ENCODE measurements at regions not wholly inside any gene's neighbourhood (a gene's known extent, or its start where the extent isn't known, plus 50 kb on each side); places are given as distances from the start of the nearest gene placed in this dataset.

DNA sequence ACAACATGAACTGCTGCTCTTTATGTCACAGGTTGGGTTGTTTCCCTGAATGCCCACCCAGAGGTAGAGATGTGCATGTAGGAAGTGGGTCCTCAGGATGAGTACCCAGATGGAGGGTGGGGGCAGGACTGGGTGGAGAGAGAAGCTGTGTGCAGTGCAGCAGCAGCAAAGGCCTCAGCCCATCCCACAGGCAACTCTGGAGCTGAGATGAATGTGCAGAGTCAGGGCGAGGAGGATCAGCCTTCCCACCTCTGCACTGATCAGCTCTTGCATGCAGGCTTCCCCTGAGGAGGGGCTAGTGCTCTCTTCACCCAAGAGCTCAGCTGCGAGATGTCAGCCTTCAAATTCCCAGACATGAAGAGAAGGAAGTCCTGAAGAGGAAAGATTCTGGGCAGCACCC lies 326.2 kb upstream of the RAB6C start:
- Histone ChIP-seq H2AFZ (no peak overlapping the region), H3K79me2 (no peaks in the 10 kb centered on the region)

DNA sequence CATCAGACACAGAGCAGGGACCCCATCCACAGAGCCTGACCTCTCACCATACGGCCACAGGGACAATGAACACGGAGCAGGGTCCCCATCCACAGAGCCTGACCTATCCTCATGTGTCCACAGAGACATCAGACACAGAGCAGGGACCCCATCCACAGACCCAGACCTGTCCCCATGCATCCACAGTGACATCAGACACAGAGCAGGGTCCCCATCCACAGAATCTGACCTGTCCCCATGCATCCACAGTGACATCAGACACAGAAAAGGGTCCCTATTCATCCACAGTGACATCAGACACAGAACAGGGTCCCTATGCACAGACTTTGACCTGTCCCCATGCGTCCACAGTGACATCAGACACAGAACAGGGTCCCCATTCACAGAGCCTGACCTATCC lies 325.1 kb upstream of the RAB6C start:
- H3K79me2 ChIP-seq = no peaks in the 10 kb centered on the region
- H3K27me3 ChIP-seq (ENCODE audit: control insufficient read depth, insufficient read depth, low read length) = no peaks in the 10 kb centered on the region
- TF ChIP-seq, protein P1, sequence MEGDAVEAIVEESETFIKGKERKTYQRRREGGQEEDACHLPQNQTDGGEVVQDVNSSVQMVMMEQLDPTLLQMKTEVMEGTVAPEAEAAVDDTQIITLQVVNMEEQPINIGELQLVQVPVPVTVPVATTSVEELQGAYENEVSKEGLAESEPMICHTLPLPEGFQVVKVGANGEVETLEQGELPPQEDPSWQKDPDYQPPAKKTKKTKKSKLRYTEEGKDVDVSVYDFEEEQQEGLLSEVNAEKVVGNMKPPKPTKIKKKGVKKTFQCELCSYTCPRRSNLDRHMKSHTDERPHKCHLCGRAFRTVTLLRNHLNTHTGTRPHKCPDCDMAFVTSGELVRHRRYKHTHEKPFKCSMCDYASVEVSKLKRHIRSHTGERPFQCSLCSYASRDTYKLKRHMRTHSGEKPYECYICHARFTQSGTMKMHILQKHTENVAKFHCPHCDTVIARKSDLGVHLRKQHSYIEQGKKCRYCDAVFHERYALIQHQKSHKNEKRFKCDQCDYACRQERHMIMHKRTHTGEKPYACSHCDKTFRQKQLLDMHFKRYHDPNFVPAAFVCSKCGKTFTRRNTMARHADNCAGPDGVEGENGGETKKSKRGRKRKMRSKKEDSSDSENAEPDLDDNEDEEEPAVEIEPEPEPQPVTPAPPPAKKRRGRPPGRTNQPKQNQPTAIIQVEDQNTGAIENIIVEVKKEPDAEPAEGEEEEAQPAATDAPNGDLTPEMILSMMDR (IDR thresholded peaks at IDR 0.05) = no peak
- no peak overlapping the region for H3K4me3 ChIP-seq (ENCODE audit: low read depth, low read length)
- H3K9ac ChIP-seq = no peak overlapping the region
- H2AFZ ChIP-seq = no peak overlapping the region
- H3K4me2 ChIP-seq (ENCODE audit: low read length) = no peak overlapping the region
- no peak overlapping the region for H3K27ac ChIP-seq
- no peaks in the 10 kb centered on the region for H3K36me3 ChIP-seq (ENCODE audit: control insufficient read depth, insufficient read depth, low read length)
- H3K4me1 ChIP-seq = no peaks in the 10 kb centered on the region
- H3K9me3 ChIP-seq (ENCODE audit: control insufficient read depth, low read length) = no peaks in the 10 kb centered on the region

More for the DNA sequence above, 326.2 kb upstream of the RAB6C start:
- H3K9ac ChIP-seq = no peak overlapping the region
- H3K9me3 ChIP-seq (ENCODE audit: control insufficient read depth, low read length) = no peaks in the 10 kb centered on the region
- H3K4me2 ChIP-seq (ENCODE audit: low read length) = no peak overlapping the region
- no peaks in the 10 kb centered on the region for H3K27me3 ChIP-seq (ENCODE audit: control insufficient read depth, insufficient read depth, low read length)
- H3K27ac ChIP-seq = no peak overlapping the region
- TF ChIP-seq, protein P1 (IDR thresholded peaks at IDR 0.05) = no peak
- H3K36me3 ChIP-seq (ENCODE audit: control insufficient read depth, insufficient read depth, low read length) = no peaks in the 10 kb centered on the region
- no peaks in the 10 kb centered on the region for H3K4me1 ChIP-seq
- H3K4me3 ChIP-seq (ENCODE audit: low read depth, low read length) = no peak overlapping the region

DNA sequence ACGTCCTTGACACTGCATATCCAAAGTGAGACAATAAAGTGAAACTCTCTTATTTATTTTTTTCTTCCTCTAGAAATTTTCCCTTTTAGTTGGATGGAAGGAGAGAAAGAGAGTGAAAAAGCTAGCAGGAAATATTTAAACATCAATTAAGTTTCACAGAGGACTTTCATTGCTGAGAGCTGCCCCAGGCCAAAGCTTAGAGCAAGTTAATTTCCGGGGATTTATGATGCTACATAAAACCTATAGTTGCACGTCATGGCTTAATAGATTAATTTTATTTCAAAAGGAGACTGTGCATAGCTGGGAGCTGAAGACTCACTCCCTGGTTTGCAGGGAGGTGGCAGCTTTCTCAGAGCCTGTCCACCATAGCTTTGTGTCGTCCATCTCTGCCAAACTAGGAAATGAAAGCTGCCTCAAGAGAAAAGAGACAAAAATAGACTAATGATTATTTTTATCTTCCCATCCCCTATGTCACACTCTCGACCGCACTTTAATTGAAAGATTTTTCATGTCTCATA lies 323.3 kb upstream of the RAB6C start:
- H3K9me3 ChIP-seq (ENCODE audit: control insufficient read depth, low read length) = no peaks in the 10 kb centered on the region
- no peaks in the 10 kb centered on the region for H3K36me3 ChIP-seq (ENCODE audit: control insufficient read depth, insufficient read depth, low read length)
- no peak overlapping the region for H2AFZ ChIP-seq
- no peak overlapping the region for H3K4me3 ChIP-seq (ENCODE audit: low read depth, low read length)
- no peak overlapping the region for H3K27ac ChIP-seq
- H3K4me1 ChIP-seq = no peaks in the 10 kb centered on the region
- TF ChIP-seq, protein P1 (IDR thresholded peaks at IDR 0.05) = no peak
- H3K79me2 ChIP-seq = no peaks in the 10 kb centered on the region
- no peaks in the 10 kb centered on the region for H3K27me3 ChIP-seq (ENCODE audit: control insufficient read depth, insufficient read depth, low read length)
- no peak overlapping the region for H3K9ac ChIP-seq
- no peak overlapping the region for H3K4me2 ChIP-seq (ENCODE audit: low read length)

DNA sequence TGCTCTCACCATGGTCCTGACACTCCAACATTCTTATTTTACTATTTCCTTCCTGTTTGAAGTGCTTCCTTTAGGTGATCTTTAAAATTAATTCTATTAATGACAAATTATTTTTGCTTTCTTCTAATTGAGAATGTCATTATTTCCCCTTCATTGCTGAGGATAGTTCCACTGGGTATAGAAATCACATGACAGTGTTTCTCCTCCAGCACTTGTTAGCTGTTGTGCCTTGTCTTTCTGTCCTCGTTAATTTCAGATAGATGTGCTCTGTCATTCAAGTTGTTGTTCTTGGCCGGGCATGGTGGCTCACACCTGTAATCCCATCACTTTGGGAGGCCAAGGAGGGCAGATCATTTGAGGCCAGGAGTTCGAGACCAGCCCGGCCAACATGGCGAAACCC lies 321.0 kb upstream of the RAB6C start:
- no peak overlapping the region for H3K4me2 ChIP-seq (ENCODE audit: low read length)
- no peaks in the 10 kb centered on the region for H3K79me2 ChIP-seq
- no peak overlapping the region for H2AFZ ChIP-seq
- no peak overlapping the region for H3K4me3 ChIP-seq (ENCODE audit: low read depth, low read length)
- no peaks in the 10 kb centered on the region for H3K36me3 ChIP-seq (ENCODE audit: control insufficient read depth, insufficient read depth, low read length)
- H3K27ac ChIP-seq = no peak overlapping the region
- no peak overlapping the region for H3K9ac ChIP-seq
- TF ChIP-seq, protein P1 (IDR thresholded peaks at IDR 0.05) = no peak
- no peaks in the 10 kb centered on the region for H3K27me3 ChIP-seq (ENCODE audit: control insufficient read depth, insufficient read depth, low read length)
- no peaks in the 10 kb centered on the region for H3K4me1 ChIP-seq
- H3K9me3 ChIP-seq (ENCODE audit: control insufficient read depth, low read length) = no peaks in the 10 kb centered on the region

DNA sequence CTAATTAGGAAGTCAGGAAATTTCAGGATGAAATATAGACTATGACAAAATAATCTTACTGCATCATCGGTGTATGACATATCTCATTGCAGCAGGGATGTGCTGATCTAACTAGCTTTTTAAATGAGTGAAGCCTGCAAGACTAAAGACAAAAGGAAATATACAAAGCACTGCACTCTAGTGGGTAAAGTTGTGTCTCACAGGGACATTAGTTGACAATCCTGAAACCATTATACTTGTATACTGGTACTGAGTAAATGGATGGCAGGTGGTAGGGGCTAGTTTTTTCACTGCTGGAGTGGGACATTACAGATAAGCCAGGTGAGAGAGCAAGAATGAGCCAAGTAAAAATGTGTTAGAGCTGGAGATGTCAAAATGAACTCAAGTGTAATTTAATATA lies 317.5 kb upstream of the RAB6C start:
- no peaks in the 10 kb centered on the region for H3K9me3 ChIP-seq (ENCODE audit: control insufficient read depth, low read length)
- no peaks in the 10 kb centered on the region for H3K27me3 ChIP-seq (ENCODE audit: control insufficient read depth, insufficient read depth, low read length)
- no peak overlapping the region for H2AFZ ChIP-seq
- H3K4me2 ChIP-seq (ENCODE audit: low read length) = no peak overlapping the region
- no peak overlapping the region for H3K27ac ChIP-seq
- no peaks in the 10 kb centered on the region for H3K36me3 ChIP-seq (ENCODE audit: control insufficient read depth, insufficient read depth, low read length)
- H3K4me3 ChIP-seq (ENCODE audit: low read depth, low read length) = no peak overlapping the region
- H3K4me1 ChIP-seq = no peaks in the 10 kb centered on the region
- no peak overlapping the region for H3K9ac ChIP-seq
- H3K79me2 ChIP-seq = no peaks in the 10 kb centered on the region
- TF ChIP-seq, protein P1 (IDR thresholded peaks at IDR 0.05) = no peak

All from parathyroid adenoma (tissue), 2 donors.